ENCODE measurements at regions not wholly inside any gene's neighbourhood (a gene's known extent, or its start where the extent isn't known, plus 50 kb on each side); places are given as distances from the start of the nearest gene placed in this dataset.

DNA sequence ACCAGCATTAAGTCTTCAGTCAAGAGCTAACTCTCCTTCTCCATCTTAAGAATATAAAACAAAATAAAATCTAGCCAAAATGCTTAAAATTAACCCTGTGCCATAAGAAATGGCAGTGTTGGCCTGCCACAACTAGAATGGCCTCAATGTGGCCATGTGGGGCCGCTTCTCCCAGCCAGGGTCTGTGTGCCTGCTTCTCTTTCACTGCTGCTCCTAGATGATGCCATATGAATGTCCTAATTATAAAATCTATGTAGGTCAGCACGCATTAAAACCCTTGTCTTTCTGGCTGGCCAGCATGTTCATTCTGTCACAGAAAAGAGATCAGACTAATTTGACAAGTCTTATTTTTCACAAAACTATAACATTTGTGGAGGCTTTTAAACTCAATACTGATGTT lies 102.6 kb downstream of the C6orf118 start:
- BruUV-seq (replicated peaks) = no TSS peak
- Mint-ChIP-seq H3K36me3 (ENCODE audit: insufficient read depth, unreplicated experiment) (no peaks in the 10 kb centered on the region), H3K4me3 (ENCODE audit: unreplicated experiment) (no peak overlapping the region), H3K4me1 (ENCODE audit: insufficient read depth, unreplicated experiment) (no peaks in the 10 kb centered on the region), H3K9me3 (ENCODE audit: unreplicated experiment) (peaks cover 2% of the 10 kb centered on the region), H3K27ac (ENCODE audit: low read depth, unreplicated experiment) (no peak overlapping the region), H3K27me3 (ENCODE audit: insufficient read depth, unreplicated experiment) (no peaks in the 10 kb centered on the region)
- TF ChIP-seq, protein P1, sequence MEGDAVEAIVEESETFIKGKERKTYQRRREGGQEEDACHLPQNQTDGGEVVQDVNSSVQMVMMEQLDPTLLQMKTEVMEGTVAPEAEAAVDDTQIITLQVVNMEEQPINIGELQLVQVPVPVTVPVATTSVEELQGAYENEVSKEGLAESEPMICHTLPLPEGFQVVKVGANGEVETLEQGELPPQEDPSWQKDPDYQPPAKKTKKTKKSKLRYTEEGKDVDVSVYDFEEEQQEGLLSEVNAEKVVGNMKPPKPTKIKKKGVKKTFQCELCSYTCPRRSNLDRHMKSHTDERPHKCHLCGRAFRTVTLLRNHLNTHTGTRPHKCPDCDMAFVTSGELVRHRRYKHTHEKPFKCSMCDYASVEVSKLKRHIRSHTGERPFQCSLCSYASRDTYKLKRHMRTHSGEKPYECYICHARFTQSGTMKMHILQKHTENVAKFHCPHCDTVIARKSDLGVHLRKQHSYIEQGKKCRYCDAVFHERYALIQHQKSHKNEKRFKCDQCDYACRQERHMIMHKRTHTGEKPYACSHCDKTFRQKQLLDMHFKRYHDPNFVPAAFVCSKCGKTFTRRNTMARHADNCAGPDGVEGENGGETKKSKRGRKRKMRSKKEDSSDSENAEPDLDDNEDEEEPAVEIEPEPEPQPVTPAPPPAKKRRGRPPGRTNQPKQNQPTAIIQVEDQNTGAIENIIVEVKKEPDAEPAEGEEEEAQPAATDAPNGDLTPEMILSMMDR (IDR thresholded peaks at IDR 0.05; ENCODE audit: unreplicated experiment) = no peak
- no peak for DNase-seq (ENCODE audit: unreplicated experiment)
- CTCF ChIA-PET = no interaction called here
- intact Hi-C loops (cut with micrococcal nuclease) = no loop called here
- POLR2A ChIA-PET = no interaction called here

DNA sequence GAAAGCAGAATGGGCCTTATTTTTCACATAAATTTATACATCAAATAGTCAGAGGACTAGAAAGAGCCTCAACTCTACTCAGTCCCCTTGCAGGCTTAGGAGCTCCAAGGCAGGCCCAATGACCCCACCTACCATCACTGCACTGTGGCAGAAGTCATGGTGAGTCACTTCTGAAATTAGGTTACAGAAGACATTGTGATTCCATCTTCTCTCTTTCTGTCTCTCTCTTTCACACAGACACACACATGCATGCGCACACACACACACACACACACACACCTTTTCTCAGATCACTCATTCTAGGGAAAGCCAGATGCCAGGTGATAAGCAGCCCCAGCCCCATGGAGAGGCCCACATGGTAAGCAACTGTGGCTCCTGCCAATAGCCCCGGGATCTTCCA lies 103.8 kb downstream of the C6orf118 start:
- Mint-ChIP-seq H3K27ac (ENCODE audit: low read depth, unreplicated experiment) (no peak overlapping the region), H3K27me3 (ENCODE audit: insufficient read depth, unreplicated experiment) (no peaks in the 10 kb centered on the region), H3K4me3 (ENCODE audit: unreplicated experiment) (no peak overlapping the region), H3K9me3 (ENCODE audit: unreplicated experiment) (no peaks in the 10 kb centered on the region), H3K4me1 (ENCODE audit: insufficient read depth, unreplicated experiment) (no peaks in the 10 kb centered on the region), H3K36me3 (ENCODE audit: insufficient read depth, unreplicated experiment) (no peaks in the 10 kb centered on the region)
- ChIA-PET CTCF (interaction anchor here (0.9 kb wide), 1 partner anchor 25 kb away, joined by 3 read pairs; no protein-coding TSS in a partner anchor), POLR2A (no interaction called here)
- TF ChIP-seq, protein P1 (IDR thresholded peaks at IDR 0.05; ENCODE audit: unreplicated experiment) = no peak
- DNase-seq (ENCODE audit: unreplicated experiment) = no peak
- intact Hi-C loops (cut with micrococcal nuclease) = no loop called here
- no TSS peak for BruUV-seq (replicated peaks)

DNA sequence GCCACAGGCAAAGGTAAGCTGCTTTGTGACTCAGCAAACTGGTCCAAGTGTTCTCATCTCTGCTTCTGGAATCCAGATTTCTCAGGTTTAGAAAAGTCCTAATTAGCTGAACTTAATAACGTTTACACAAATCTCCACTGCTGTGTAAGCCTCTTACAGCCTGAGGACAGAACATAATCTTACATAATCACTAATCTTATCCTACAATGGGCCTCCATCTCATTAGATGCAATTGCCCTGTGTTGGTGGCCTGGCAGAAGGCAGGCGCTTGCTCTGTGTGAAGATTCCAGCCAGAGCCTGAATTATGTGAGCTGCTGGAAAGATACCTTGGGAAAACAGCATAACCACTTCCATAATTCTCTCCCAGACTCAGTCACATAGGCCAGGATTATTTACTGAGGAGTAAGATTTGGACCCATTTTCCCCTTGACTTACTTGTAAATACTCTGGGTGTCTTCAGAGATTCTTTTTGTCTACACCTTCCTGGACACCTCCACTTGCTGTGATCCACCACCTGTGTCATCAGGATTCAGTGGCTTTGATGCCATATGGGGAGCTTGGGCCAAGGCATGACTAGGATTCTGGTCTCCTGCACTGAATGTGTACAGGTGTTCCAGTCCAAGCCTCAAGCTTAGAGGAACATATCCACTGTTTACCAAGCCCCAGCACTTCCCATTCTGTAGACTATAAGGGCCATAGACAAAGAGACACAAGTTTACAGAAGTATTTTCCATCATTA lies 104.4 kb downstream of the C6orf118 start:
- Mint-ChIP-seq H3K9me3 (ENCODE audit: unreplicated experiment) (no peaks in the 10 kb centered on the region), H3K4me1 (ENCODE audit: insufficient read depth, unreplicated experiment) (no peaks in the 10 kb centered on the region), H3K36me3 (ENCODE audit: insufficient read depth, unreplicated experiment) (no peaks in the 10 kb centered on the region), H3K27me3 (ENCODE audit: insufficient read depth, unreplicated experiment) (no peaks in the 10 kb centered on the region), H3K27ac (ENCODE audit: low read depth, unreplicated experiment) (no peak overlapping the region), H3K4me3 (ENCODE audit: unreplicated experiment) (no peak overlapping the region)
- POLR2A ChIA-PET = interaction anchor here (1.1 kb wide), 1 partner anchor 22 kb away, joined by 3 read pairs; no protein-coding TSS in a partner anchor
- TF ChIP-seq, protein P1 (IDR thresholded peaks at IDR 0.05; ENCODE audit: unreplicated experiment) = no peak
- no TSS peak for BruUV-seq (replicated peaks)
- intact Hi-C loops (cut with micrococcal nuclease) = no loop called here
- DNase-seq (ENCODE audit: unreplicated experiment) = no peak
- CTCF ChIA-PET = no interaction called here

DNA sequence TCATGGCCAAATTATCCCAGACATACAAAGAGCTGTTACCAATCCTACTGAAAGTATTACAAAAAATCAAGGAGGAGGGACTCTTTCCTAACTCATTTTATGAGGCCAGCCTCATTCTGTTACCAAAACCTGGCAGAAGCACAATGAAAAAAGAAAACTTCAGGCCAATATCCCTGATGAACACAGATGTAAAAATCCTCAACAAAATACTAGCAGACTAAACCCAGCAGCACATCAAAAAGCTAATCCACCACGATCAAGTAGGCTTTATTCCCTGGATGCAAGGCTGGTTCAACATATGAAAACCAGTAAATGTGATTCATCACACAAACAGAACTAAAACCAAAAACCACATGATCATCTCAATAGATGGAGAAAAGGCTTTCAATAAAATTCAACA lies 109.2 kb downstream of the C6orf118 start:
- ChIA-PET POLR2A (no interaction called here), CTCF (no interaction called here)
- Mint-ChIP-seq H3K9me3 (ENCODE audit: unreplicated experiment) (no peaks in the 10 kb centered on the region), H3K27me3 (ENCODE audit: insufficient read depth, unreplicated experiment) (no peaks in the 10 kb centered on the region), H3K4me3 (ENCODE audit: unreplicated experiment) (no peak overlapping the region), H3K4me1 (ENCODE audit: insufficient read depth, unreplicated experiment) (no peaks in the 10 kb centered on the region), H3K36me3 (ENCODE audit: insufficient read depth, unreplicated experiment) (peaks cover 5% of the 10 kb centered on the region), H3K27ac (ENCODE audit: low read depth, unreplicated experiment) (no peak overlapping the region)
- no peak for DNase-seq (ENCODE audit: unreplicated experiment)
- no TSS peak for BruUV-seq (replicated peaks)
- TF ChIP-seq, protein P1 (IDR thresholded peaks at IDR 0.05; ENCODE audit: unreplicated experiment) = no peak
- intact Hi-C loops (cut with micrococcal nuclease) = no loop called here
